SKM-1 (cell line): ENCODE measurements at regions not wholly inside any gene's neighbourhood (a gene's known extent, or its start where the extent isn't known, plus 50 kb on each side); places are given as distances from the start of the nearest gene placed in this dataset.
"Not testable (repeated sequence)": the region's sequence is repeated elsewhere in the genome, so short reads cannot be mapped to it uniquely, and the experiment has no call there.

Experiments
- DNase-seq: peaks from one replicate; lab custom pipeline; 2025; ENCODE audit not compliant: unreplicated experiment; lab: John Stamatoyannopoulos, UW

GRCh38 chr3:147471741-147472140 lies 62.6 kb downstream of the ZIC1 start:
- DNase-seq = no peak

GRCh38 chr3:147472846-147473245 lies 63.7 kb downstream of the ZIC1 start:
- no peak for DNase-seq

- DNase-seq = no peak
Measured at GRCh38 chr3:147483145-147483544, 74.0 kb downstream of the ZIC1 start.

GRCh38 chr3:147483578-147483977 lies 74.4 kb downstream of the ZIC1 start:
- DNase-seq = no peak

- DNase-seq = no peak
Measured at GRCh38 chr3:147493065-147493464, 83.9 kb downstream of the ZIC1 start.

- no peak for DNase-seq
Measured at GRCh38 chr3:147493666-147494065, 84.5 kb downstream of the ZIC1 start.

- DNase-seq = no peak
Measured at GRCh38 chr3:147497286-147497685, 88.1 kb downstream of the ZIC1 start.

GRCh38 chr3:147507638-147508286 lies 98.6 kb downstream of the ZIC1 start:
- DNase-seq = no peak

- DNase-seq = no peak
Measured at GRCh38 chr3:147509448-147509847, 100.3 kb downstream of the ZIC1 start.

- no peak for DNase-seq
Measured at GRCh38 chr3:147513785-147514184, 104.6 kb downstream of the ZIC1 start.

GRCh38 chr3:147514366-147515160 lies 105.4 kb downstream of the ZIC1 start:
- DNase-seq = no peak

GRCh38 chr3:147518465-147518864 lies 109.3 kb downstream of the ZIC1 start:
- DNase-seq = no peak

GRCh38 chr3:147521646-147522045 lies 112.5 kb downstream of the ZIC1 start:
- no peak for DNase-seq

GRCh38 chr3:147522780-147523179 lies 113.6 kb downstream of the ZIC1 start:
- DNase-seq = not testable (repeated sequence)

- peak; percentile 19 for DNase-seq
Measured at GRCh38 chr3:147529551-147529950, 120.4 kb downstream of the ZIC1 start.

GRCh38 chr3:147538034-147538433 lies 128.9 kb downstream of the ZIC1 start:
- no peak for DNase-seq

GRCh38 chr3:147540921-147541320 lies 131.8 kb downstream of the ZIC1 start:
- no peak for DNase-seq

- no peak for DNase-seq
Measured at GRCh38 chr3:147544290-147544689, 135.1 kb downstream of the ZIC1 start.

GRCh38 chr3:147551491-147551890 lies 142.3 kb downstream of the ZIC1 start:
- DNase-seq = no peak

GRCh38 chr3:147554332-147554731 lies 145.2 kb downstream of the ZIC1 start:
- no peak for DNase-seq

- DNase-seq = no peak
Measured at GRCh38 chr3:147572970-147573340, 163.8 kb downstream of the ZIC1 start.

- no peak for DNase-seq
Measured at GRCh38 chr3:147574621-147575020, 165.5 kb downstream of the ZIC1 start.

GRCh38 chr3:147575391-147575790 lies 166.2 kb downstream of the ZIC1 start:
- no peak for DNase-seq
